Mucosa of gallbladder (tissue), 1 donor: ENCODE measurements at regions not wholly inside any gene's neighbourhood (a gene's known extent, or its start where the extent isn't known, plus 50 kb on each side); places are given as distances from the start of the nearest gene placed in this dataset.

Experiments
- DNase-seq: peaks from one replicate; pipeline ENCODE4 v3.0.0-alpha.2; 2020; ENCODE audit warnings: low spot score
- donor health status: DM: no; HTN: no; CAD: no.

DNA sequence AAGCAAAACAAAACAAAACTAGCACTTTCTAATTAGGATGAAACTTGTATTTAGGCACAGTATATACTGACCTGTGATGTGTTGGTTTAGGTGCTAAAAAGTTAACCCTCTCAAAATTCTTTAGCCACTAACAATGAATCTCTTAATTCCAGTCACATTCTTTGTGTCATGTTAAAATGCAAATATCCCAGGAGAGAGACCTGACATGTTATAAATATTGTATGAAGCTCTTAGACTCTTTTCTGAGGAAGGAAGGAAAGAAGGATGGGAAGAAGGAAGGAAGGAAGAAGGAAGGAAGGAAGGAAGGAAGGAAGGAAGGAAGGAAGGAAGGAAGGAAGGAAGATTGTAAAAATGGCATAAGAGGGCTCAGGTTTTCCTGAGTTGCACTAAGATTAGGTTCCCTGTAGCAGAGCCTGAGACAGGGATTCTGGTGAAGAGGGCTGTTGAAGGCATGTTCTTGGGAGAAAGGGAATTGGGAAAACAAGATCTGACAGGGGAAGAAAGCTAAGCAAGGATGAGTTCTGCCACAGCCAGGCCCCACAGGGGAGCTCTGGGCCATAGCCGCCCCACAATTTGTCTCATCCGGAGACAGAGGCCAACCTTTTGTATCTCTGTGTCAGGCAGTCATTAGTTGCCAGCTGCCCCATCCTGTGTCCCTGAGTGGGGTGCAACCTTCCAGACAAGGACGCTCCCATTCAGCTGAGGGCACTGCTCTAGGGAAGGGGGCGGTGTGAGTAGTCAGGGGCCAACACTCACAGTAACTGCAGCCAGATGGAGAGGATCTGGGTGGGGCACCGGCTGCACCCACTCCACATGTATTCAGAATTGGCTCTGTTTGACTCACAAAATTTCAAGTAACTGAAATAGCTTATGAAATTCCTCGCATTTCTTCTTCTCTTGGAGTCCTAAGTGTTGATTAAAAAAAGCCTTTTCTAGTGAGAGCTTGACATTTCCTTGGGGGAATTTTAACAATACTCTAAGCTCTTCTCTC is 189.3 kb upstream of the ARG1 start:
- DNase-seq, result no peak

DNA sequence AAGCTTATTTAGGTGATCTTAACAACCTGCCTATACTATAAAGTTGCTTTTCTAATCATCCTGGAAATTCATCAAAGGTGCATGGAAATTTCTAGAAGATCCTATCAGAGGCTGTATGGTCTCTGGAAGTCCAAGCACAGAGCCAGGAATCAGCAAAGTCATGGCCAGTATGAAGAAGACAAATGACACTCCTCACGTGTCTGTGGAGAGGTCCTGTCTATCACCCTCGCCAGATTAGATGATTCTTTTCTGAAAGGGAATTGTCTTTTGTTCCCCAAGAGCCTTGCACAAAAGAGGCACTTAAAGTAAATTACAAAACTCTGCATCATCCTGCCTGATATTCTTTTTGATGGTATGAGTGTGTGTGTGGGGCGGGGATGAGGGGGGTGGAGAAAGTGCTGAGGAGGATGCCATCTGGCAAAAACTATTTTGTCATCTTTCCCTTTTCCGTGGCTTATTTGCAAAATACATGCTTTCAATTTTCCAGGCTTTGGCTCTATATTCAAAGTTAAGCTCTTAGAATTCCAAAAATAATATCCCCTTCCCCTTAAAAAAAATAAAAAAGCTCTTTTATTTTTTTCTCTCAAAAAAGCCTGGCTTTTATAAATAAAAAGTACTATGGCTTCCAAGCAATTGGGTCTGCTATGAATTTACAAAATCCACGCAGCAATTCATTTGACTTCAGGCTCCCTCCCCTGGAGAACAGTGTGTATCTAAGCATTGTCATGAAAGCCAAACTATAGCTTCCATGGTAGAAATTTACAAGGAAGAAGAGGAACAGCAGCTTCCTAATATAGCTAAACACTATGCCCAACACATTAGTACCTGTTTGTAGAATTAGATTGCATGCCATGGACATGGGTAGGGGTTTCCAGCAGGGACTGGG is 185.2 kb upstream of the ARG1 start:
- DNase-seq, result no peak

DNA sequence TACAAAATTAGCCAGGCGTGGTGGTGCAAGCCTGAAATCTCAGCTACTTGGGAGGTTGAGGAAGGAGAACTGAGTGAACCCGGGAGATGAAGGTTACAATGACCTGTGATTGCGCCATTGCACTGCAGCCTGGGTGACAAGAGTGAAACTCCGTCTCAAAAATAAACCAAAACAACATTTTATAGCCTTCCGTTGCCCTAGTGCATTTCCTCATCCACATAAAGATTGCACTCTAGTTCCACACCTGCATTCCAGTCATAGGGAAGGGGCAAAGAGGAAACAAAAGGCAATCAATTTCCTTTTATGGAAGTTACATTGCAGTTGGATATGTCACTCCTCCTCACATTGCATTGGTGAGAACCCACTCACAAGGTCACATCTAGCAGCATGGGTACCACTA is 182.7 kb upstream of the ARG1 start:
- DNase-seq, result no peak

GRCh38 chr6:131391116-131391515 is 181.9 kb upstream of the ARG1 start:
- DNase-seq, result no peak

DNA sequence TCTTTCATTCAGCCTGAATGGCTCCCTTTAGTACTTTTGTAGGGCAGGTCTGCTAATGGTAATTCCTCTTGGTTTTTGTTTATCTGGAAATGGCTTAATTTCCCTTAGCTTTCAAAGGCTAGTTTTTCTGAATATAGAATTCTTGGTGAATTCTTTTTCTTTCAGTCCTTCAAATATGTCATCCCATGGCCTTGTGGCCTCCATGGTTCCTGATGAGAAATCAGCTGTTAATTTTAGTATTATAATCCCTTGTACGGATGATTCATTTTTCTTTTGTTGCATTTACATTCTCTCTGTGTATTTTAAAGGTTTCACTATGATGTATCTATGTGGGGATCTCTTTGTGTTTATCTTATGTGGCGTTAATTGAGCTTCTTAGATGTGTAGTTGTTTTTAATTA is 179.6 kb upstream of the ARG1 start:
- no peak for DNase-seq

DNA sequence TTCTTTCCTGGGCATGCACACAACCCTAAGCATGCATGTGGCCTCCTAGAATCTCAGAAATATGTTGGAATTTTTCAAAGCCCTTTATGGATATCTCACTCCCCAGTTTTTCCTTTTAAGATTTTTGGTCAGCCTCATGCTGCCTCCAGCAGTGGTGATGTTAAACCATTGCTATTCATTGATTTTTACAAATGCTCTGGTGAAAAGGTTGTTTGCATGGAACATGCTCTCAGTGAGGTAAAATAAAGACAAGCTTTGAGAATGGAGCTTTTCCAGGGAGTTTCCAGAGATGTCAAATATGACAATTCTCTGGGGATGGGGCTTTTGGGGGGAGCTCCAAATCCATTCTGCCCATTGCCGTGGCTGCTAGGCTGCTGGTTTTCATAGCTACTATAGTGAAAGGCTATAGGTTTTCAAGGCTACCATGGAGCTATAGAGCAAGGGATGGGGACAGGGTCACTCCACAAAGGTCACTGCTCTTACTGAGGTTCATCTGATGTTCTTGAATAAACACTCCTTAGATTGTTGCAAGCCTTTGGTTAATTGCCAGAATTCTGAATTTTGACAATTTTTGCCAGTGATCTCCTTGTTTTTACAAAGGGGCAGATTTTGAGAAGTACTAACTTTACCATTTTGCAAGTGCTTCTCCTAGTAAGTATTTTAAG is 178.1 kb upstream of the ARG1 start:
- DNase-seq, result no peak

GRCh38 chr6:131398176-131398575 is 174.8 kb upstream of the ARG1 start:
- DNase-seq, result peak; percentile 88

- DNase-seq, result no peak
Observed at GRCh38 chr6:131399433-131399832, 173.6 kb upstream of the ARG1 start.

DNA sequence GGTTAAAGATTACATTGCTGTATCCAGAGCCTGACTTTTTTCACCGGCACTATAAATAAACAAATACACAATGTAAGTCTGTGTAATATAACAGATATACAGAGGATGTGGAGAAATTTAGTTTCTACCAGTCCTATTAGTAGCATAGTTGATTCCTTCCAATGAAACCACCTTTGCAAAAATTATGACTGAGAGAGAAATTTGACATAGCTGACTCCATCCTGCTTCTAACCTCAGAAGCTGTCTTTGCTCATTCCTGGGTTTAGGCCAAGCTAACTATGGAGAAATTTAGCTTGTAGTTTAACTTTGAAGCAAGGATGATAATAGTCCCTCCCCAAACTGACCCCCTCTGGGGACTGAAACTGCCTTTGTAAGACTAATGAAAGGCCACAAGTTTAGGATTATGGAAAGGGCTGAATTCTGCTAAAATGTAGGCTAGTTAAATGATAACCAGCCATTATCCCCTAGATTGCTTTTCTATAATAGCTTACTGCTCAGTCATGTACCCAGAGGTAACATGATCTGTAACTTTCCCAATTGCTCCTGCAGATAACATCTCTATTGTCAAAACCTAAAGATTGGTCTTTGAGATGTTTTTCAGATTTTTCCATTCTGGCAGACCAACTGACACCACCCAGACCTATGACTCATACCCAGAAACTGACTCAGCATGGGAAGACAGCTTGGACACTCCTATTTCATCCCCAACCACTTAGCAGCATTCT is 172.8 kb upstream of the ARG1 start:
- no peak for DNase-seq

DNA sequence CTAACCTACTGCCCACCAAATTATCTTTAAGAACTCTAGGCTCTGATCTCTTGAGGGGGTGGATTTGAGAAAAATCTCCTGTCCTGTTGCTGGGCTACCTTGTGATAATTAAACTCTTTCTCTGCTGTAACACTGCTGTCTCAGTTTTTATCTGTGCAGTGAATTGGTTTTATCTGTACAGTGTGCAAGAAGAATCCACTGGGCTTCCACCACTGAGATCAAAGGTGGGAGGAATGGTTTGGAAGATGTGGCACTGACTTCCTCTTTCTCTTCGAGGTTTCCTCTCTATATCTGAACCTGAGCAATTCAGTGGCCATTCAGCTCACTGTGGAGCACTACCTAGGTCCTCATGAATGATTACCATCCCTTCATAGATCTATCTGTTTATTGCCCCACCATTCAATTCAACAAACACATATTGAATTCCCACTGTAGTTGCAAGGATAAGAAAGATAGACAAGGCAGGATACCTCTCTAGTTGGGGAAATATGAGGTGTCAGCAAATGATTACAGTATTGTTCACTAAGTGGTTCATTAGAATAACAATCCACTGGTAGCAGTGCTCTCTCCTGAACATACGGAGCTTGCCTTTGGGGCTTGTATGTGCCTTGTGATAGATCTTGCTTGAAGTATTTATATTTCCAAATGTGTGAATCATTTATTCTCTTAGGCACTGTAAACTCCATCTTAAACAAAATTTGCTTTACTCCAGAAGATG is 172.1 kb upstream of the ARG1 start:
- no peak for DNase-seq

DNA sequence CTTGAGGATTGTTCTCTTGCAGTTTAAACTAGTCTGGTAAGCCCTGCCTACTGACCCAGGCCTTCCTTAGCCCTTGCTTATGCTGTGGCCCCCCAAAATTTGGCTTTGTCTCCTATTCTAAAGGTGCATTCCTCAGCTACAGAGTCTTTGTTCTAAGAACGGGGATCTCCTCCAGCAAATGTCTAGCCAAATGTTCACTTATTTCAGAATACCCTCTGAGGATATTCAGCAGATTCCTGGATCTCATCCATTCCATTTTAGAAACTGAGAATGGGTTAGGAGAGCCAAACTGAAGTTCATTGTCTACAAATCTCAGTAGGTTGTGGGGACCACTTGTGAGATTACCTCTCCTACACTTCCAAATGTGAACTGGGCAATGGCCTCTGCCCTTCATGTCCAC is 164.2 kb upstream of the ARG1 start:
- DNase-seq, result no peak

DNA sequence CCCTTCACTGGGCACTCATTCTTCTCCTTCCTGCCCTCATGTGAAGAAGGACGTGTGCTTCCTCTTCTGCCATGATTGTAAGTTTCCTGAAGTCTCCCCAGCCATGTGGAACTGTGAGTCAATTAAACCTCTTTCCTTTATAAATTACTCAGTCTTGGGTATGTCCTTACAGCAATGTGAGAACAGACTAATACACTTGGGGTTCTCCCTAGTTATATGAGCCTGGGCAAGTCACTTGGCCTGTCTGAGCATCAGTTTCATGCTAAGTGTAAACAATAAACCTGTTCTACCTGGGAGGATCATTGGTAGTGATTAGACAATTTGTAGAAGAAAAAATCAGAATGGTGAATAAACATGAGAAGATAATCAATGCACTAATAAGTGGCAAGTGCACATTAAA is 162.2 kb upstream of the ARG1 start:
- DNase-seq, result no peak

DNA sequence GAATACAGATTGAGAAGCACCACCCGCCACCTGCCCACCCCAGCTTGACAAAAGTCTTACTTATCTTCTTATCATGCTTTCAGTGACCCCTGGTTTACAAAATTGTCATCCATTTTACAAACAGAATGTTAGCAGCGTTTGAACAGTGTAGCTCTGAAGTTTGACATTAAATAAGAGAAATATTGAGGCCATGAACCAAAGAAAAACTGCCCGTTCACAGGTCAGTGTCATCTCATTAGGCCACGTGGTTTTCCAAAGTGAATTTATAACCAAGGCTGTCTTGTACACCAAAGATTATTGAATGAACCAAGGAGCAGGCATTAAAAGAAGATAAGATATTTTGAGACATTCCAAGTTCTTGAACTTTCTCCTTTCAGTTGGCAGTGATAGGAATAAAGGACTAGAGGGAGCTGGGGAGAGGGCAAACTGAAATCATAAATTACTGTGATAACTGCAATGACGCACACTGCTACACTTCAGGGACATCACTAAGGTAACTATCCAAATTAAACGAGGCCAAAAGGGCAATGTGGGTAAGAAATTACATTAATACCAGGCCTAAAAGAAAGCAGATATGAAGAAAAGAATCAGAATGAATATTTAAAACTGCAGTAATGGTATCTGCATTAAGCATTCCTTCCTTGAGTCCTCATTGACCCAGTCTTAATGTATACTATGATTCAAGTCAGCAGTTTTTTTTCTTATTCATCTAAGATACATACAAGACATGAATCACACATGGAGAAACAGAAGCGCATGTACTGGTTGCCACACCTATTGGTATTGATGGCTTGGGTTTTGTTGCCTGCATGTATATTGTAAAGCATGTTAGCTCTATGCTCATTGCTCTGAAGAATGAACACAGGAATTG is 159.8 kb upstream of the ARG1 start:
- DNase-seq, result no peak

DNA sequence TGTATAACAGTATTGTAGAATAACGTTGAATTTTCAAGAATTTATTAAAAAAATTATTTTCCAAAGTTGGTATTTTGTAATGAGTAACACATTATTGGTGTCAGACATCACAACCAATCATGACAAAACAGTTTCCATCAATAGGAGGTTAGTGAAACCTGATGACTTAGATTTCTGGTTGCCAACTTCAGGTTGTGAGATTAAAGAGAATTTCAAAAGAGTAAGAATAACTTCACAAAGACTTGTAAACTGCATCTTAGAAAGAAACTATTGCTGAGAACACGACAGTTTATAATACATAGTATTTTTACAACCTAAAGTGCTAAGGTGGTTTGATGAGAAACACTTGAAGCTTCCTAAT is 159.2 kb upstream of the ARG1 start:
- no peak for DNase-seq

GRCh38 chr6:131414956-131415355 is 158.1 kb upstream of the ARG1 start:
- DNase-seq, result no peak

DNA sequence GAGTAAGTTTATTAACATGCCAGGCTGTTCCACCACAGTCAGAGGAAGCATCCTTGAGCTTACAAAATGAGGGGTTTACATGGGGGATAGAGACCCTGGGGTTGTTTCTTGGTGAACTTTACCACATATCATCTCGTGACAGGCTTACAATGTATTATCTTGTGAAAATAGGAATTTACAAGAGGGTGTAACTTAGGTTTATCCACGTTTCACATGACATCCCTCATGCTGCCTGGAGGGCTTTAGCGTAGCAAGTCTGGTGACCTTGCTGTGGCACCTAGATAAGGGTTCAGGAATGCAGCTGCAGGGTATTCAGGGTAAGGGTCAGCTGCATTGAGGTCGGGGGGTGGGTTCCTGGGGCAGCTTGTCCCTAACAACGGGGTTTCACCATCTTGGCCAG is 154.6 kb upstream of the ARG1 start:
- no peak for DNase-seq

DNA sequence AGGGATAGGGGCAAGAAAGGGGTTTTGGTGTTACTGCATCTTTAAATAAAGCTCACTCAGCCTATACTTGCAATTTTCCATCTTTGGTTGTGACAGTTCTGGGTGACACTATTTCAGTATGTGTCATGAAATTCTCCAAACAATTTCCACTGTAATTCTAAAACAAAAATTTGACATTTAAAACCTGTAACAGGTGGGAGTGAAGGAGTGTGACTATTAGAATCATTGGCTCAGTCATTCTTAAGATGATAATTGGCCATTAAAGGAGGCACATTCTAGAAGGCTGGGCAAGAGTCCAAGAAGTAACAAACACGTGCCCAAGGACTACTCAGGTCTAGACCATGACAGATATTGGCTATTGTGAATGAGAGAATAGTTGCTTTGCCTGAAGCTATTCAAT is 153.3 kb upstream of the ARG1 start:
- DNase-seq, result no peak

GRCh38 chr6:131424016-131424415 is 149.0 kb upstream of the ARG1 start:
- DNase-seq, result no peak

- DNase-seq, result no peak
Observed at GRCh38 chr6:131424475-131424874, 148.6 kb upstream of the ARG1 start.
